Mucosa of descending colon (tissue), 3 donors: ENCODE measurements at regions not wholly inside any gene's neighbourhood (a gene's known extent, or its start where the extent isn't known, plus 50 kb on each side); places are given as distances from the start of the nearest gene placed in this dataset.

Experiments used
- ATAC-seq: fragments of 200-7000 bp; cut with Tn5 transposase; one replicate; pipeline ENCODE4 v1.9.1; 2020; ENCODE audit warnings: mild to moderate bottlenecking, moderate library complexity
- DNase-seq, 3 donors: peaks; one replicate each; pipeline ENCODE4 v3.0.0-alpha.2; 2020
- H3K36me3 ChIP-seq: fragments of 200-600 bp; one replicate; pipeline ENCODE4 v1.8.0; 2021; ENCODE audit warnings: low read depth, mild to moderate bottlenecking
- H3K4me1 ChIP-seq: fragments of 200-600 bp; one replicate; pipeline ENCODE4 v1.8.0; 2021; ENCODE audit warnings: low read depth, mild to moderate bottlenecking
- H3K4me3 ChIP-seq: fragments of 200-600 bp; one replicate; pipeline ENCODE4 v1.8.0; 2021; ENCODE audit warnings: mild to moderate bottlenecking
- H3K9me3 ChIP-seq: fragments of 200-600 bp; one replicate; pipeline ENCODE4 v1.8.0; 2021; ENCODE audit warnings: mild to moderate bottlenecking
- CTCF ChIP-seq: fragments of 200-600 bp; IDR thresholded peaks from one replicate; pipeline ENCODE4 v1.8.0; 2022; ENCODE audit warnings: antibody characterized with exemption, mild to moderate bottlenecking
- intact Hi-C, 2 donors: fragments of 100-400 bp; cut with DNase I in 1 of 2; cut with micrococcal nuclease in 1 of 2; formaldehyde crosslinking; loops; one replicate each; pipeline versions ENCODE4 v1.11.0 to v1.11.1; 2022; cut with DNase I, micrococcal nuclease
- donor health status: DM: no; HTN: no; CAD: no; lungs with moderate emphysema.
- donor health status: DM: no; HTN: no; CAD: no.
- donor health status: DM: no; HTN: yes; CAD: no.

GRCh38 chr12:47376927-47377326, 297.2 kb upstream of the AMIGO2 start:
- ATAC-seq (no peak), DNase-seq (no peak)
- Histone ChIP-seq H3K9me3 (no peaks in the 10 kb centered on the region), H3K36me3 (no peaks in the 10 kb centered on the region), H3K4me3 (no peak overlapping the region), H3K4me1 (no peaks in the 10 kb centered on the region)
- TF ChIP-seq CTCF = no peak
- intact Hi-C loops = no loop called here

GRCh38 chr12:47373554-47374150, 293.9 kb upstream of the AMIGO2 start:
- intact Hi-C loops = no loop called here
- Histone ChIP-seq H3K4me3 (no peak overlapping the region), H3K9me3 (no peaks in the 10 kb centered on the region), H3K4me1 (no peaks in the 10 kb centered on the region), H3K36me3 (no peaks in the 10 kb centered on the region)
- ATAC-seq = no peak
- TF ChIP-seq CTCF = no peak
- no peak for DNase-seq

- Histone ChIP-seq H3K36me3 (no peaks in the 10 kb centered on the region), H3K9me3 (no peaks in the 10 kb centered on the region), H3K4me3 (no peak overlapping the region), H3K4me1 (no peaks in the 10 kb centered on the region)
- no peak for TF ChIP-seq CTCF
- intact Hi-C loops = no loop called here
- DNase-seq = no peak
- no peak for ATAC-seq
Measured at GRCh38 chr12:47370421-47370820, 290.7 kb upstream of the AMIGO2 start.

- intact Hi-C loops = no loop called here
- Histone ChIP-seq H3K36me3 (no peaks in the 10 kb centered on the region), H3K4me1 (no peaks in the 10 kb centered on the region), H3K4me3 (no peak overlapping the region), H3K9me3 (no peaks in the 10 kb centered on the region)
- no peak for ATAC-seq
- TF ChIP-seq CTCF = no peak
- DNase-seq = no peak
Measured at GRCh38 chr12:47369085-47369484, 289.3 kb upstream of the AMIGO2 start.

GRCh38 chr12:47367912-47368537, 288.3 kb upstream of the AMIGO2 start:
- H3K9me3 ChIP-seq = no peaks in the 10 kb centered on the region
- H3K36me3 ChIP-seq = no peaks in the 10 kb centered on the region
- TF ChIP-seq CTCF = no peak
- no peak overlapping the region for H3K4me3 ChIP-seq
- H3K4me1 ChIP-seq = no peaks in the 10 kb centered on the region
- DNase-seq (no peak), ATAC-seq (peak; percentile 42)
- intact Hi-C loops = no loop called here
